ENCODE measurements at regions not wholly inside any gene's neighbourhood (a gene's known extent, or its start where the extent isn't known, plus 50 kb on each side); places are given as distances from the start of the nearest gene placed in this dataset.
"Not testable (repeated sequence)": the region's sequence is repeated elsewhere in the genome, so short reads cannot be mapped to it uniquely, and the experiment has no call there.

DNA sequence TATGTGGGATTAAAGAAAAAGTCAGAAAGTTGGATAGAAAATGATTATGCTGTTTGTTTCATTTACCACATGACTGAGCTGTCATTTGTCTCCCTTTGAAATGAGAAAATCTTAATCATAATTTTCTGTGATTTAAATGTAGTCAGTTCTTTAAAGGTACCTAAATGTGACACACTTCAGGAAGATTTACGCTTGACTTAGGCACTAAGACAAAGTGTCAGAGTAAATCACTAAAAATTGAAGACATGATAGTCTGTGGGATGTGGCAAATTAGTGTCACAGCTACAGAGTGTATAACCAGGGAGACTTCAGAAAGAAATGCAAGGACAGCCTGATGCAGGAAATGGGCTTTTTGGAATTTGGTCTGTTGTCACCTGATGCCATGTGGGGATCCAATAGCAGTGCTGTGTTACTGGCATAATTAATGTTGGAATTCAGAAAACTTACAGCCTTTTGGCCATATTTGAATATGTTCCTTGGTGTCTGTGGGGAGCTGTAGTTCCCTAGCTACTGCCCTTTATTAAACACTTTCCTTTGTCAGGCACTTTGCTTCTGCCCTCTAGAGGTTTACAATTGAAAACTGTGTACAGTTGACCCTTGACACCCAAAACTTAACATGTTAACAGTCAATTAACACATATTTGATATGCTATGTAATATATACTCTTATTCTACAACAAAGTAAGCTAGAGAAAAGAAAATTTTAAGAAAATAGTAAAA is 493.8 kb downstream of the UTRN start:
- H3K4me1 ChIP-seq (ENCODE audit: insufficient read depth, low read length): peaks cover 5% of the 10 kb centered on the region; the same call in 1 of the 2 replicates
- H3K27me3 ChIP-seq (ENCODE audit: insufficient read depth, low read length): no peaks in the 10 kb centered on the region
- no peak overlapping the region for H3K9ac ChIP-seq (ENCODE audit: low read depth, low read length)
- H3K27ac ChIP-seq (ENCODE audit: low read length): no peak overlapping the region
- no peak overlapping the region for H3K4me3 ChIP-seq (ENCODE audit: low read length)
- H3K9me3 ChIP-seq (ENCODE audit: insufficient read depth, low read depth, low read length): no peaks in the 10 kb centered on the region
- peaks cover 16% of the 10 kb centered on the region; the same call in 1 of the 2 replicates for H3K36me3 ChIP-seq (ENCODE audit: insufficient read depth, low read depth, low read length)

DNA sequence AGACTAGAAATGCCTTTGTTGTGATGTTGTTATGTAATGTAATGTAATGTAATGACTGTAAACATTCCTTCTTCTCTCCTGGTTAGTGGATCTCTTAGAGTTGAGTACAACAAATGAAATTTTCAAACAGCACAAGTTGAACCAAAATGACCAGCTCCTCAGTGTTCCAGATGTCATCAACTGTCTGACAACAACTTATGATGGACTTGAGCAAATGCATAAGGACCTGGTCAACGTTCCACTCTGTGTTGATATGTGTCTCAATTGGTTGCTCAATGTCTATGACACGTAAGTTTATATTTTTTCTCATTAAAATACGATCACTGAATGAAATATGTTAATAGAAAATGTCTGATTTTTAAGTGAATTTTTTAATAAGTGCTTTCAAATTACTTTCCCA is 496.7 kb downstream of the UTRN start:
- H3K36me3 ChIP-seq (ENCODE audit: insufficient read depth, low read depth, low read length): no peaks in the 10 kb centered on the region
- no peak overlapping the region for H3K27ac ChIP-seq (ENCODE audit: low read length)
- no peaks in the 10 kb centered on the region for H3K27me3 ChIP-seq (ENCODE audit: insufficient read depth, low read length)
- peaks cover 5% of the 10 kb centered on the region; the same call in 1 of the 2 replicates for H3K4me1 ChIP-seq (ENCODE audit: insufficient read depth, low read length)
- no peak overlapping the region for H3K9ac ChIP-seq (ENCODE audit: low read depth, low read length)
- no peak overlapping the region for H3K4me3 ChIP-seq (ENCODE audit: low read length)
- H3K9me3 ChIP-seq (ENCODE audit: insufficient read depth, low read depth, low read length): no peaks in the 10 kb centered on the region

DNA sequence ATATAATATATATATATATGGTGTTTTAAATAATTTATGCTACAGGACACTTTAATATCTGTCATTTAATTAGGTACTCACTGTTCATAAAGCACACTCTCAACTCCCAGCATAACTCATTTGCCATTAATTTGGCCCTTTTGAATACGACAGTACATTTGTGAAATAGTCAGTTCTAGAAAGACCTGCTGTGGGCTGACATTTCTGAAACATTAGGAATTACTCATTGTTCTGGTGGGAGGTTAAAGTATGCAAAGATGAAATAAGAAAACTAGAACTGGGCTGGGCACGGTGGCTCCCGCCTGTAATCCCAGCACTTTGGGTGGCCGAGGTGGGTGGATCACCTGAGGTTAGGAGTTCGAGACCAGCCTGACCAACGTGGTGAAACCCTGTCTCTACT is 497.5 kb downstream of the UTRN start:
- Histone ChIP-seq H3K27me3 (ENCODE audit: insufficient read depth, low read length) (no peaks in the 10 kb centered on the region), H3K9me3 (ENCODE audit: insufficient read depth, low read depth, low read length) (no peaks in the 10 kb centered on the region), H3K4me3 (ENCODE audit: low read length) (no peak overlapping the region), H3K36me3 (ENCODE audit: insufficient read depth, low read depth, low read length) (no peaks in the 10 kb centered on the region), H3K27ac (ENCODE audit: low read length) (no peak overlapping the region), H3K4me1 (ENCODE audit: insufficient read depth, low read length) (peaks cover 5% of the 10 kb centered on the region; the same call in 1 of the 2 replicates), H3K9ac (ENCODE audit: low read depth, low read length) (no peak overlapping the region)

DNA sequence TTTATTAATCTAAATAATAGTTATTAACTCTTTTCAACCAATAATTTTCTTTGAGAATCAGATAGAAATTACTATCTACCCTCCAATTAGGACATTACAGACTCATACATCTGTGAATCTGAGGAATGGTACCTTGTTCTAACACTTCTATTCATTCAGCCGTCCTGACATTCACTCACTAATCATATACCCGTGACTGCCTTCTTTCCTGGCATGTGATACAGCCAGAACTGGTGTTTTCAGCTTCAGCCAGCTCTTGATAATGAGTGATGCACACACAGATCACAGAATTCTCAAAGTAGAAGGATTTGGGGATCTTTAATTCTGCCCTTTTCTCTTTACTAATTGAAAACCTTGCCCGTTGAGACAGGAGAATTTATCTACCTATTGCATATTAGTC is 499.9 kb downstream of the UTRN start:
- Histone ChIP-seq H3K4me3 (ENCODE audit: low read length) (no peak overlapping the region), H3K9ac (ENCODE audit: low read depth, low read length) (no peak overlapping the region), H3K9me3 (ENCODE audit: insufficient read depth, low read depth, low read length) (no peaks in the 10 kb centered on the region), H3K27ac (ENCODE audit: low read length) (no peak overlapping the region), H3K36me3 (ENCODE audit: insufficient read depth, low read depth, low read length) (no peaks in the 10 kb centered on the region), H3K27me3 (ENCODE audit: insufficient read depth, low read length) (no peaks in the 10 kb centered on the region), H3K4me1 (ENCODE audit: insufficient read depth, low read length) (no peaks in the 10 kb centered on the region)

DNA sequence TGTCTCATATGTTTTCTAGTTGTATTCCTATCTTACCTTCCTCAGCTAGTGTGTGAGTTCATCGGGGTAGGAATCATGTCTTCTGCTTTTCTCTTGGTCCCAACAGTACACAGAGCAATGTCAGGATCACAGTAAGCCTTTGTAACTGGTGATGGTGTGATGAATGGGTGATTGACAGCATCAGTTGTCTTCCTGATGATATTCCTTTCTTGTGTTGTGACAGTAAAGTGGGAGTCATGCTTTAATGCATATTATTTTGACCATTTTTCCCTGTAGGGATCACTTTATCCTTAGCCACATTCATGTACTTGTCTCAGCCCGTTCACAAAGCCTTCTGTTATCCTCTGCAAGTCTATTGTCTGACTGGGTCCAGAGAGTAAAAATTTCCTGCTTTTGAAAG is 501.7 kb downstream of the UTRN start:
- no peak overlapping the region for H3K4me3 ChIP-seq (ENCODE audit: low read length)
- no peak overlapping the region for H3K27ac ChIP-seq (ENCODE audit: low read length)
- H3K4me1 ChIP-seq (ENCODE audit: insufficient read depth, low read length): no peaks in the 10 kb centered on the region
- H3K9me3 ChIP-seq (ENCODE audit: insufficient read depth, low read depth, low read length): no peaks in the 10 kb centered on the region
- no peak overlapping the region for H3K9ac ChIP-seq (ENCODE audit: low read depth, low read length)
- peaks cover 5% of the 10 kb centered on the region; the same call in 1 of the 2 replicates for H3K36me3 ChIP-seq (ENCODE audit: insufficient read depth, low read depth, low read length)
- H3K27me3 ChIP-seq (ENCODE audit: insufficient read depth, low read length): no peaks in the 10 kb centered on the region

DNA sequence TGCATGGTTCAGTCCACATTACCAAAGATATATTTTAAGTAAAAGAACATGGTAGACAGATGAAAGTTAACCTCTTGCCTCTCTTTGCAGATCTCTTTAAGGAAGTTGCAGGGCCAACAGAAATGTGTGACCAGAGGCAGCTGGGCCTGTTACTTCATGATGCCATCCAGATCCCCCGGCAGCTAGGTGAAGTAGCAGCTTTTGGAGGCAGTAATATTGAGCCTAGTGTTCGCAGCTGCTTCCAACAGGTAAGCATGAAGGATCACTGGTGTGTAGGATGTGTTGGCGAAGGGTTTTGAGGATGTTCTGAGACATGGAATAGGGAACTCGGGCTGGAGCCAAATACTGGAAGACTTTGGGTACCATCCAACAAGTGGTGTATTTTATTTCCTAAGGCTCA is 508.6 kb downstream of the UTRN start:
- Histone ChIP-seq H3K27ac (ENCODE audit: low read length) (no peak overlapping the region), H3K36me3 (ENCODE audit: insufficient read depth, low read depth, low read length) (peaks cover 15% of the 10 kb centered on the region), H3K9me3 (ENCODE audit: insufficient read depth, low read depth, low read length) (no peaks in the 10 kb centered on the region), H3K9ac (ENCODE audit: low read depth, low read length) (no peak overlapping the region), H3K27me3 (ENCODE audit: insufficient read depth, low read length) (no peaks in the 10 kb centered on the region), H3K4me1 (ENCODE audit: insufficient read depth, low read length) (no peaks in the 10 kb centered on the region), H3K4me3 (ENCODE audit: low read length) (no peak overlapping the region)

DNA sequence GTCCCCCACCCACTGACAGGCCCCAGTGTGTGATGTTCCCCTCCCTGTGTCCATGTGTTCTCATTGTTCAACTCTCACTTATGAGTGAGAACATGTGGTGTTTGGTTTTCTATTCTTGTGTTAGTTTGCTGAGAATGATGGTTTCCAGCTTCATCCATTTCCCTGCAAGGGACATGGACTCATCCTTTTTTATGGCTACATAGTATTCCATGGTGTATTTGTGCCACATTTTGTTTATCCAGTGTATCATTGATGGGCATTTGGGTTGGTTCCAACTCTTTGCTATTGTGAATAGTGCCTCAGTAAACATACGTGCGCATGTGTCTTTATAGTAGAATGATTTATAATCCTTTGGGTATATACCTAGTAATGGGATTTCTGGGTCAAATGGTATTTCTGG is 509.9 kb downstream of the UTRN start:
- not testable (repeated sequence) for H3K4me1 ChIP-seq (ENCODE audit: insufficient read depth, low read length); H3K9ac ChIP-seq (ENCODE audit: low read depth, low read length); H3K27ac ChIP-seq (ENCODE audit: low read length); H3K27me3 ChIP-seq (ENCODE audit: insufficient read depth, low read length); H3K9me3 ChIP-seq (ENCODE audit: insufficient read depth, low read depth, low read length); H3K4me3 ChIP-seq (ENCODE audit: low read length)
- peaks cover 17% of the 10 kb centered on the region for H3K36me3 ChIP-seq (ENCODE audit: insufficient read depth, low read depth, low read length)

DNA sequence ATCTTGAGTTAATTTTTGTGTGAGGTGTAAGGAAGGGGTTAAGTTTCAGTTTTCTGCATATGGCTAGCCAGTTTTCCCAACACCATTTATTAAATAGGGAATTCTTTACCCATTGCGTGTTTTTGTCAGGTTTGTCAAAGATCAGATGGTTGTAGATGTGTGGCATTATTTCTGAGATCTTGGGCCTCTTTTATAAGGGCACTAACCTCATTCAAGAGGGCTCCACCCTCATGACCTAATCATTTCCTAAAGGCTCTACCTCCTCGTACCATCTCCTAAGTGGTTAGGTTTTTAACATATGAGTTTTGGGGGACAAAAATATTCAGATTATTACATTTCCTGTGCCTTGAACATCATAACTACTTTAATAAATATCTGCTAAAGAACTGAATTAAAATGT is 510.9 kb downstream of the UTRN start:
- no peaks in the 10 kb centered on the region for H3K4me1 ChIP-seq (ENCODE audit: insufficient read depth, low read length)
- no peak overlapping the region for H3K9ac ChIP-seq (ENCODE audit: low read depth, low read length)
- peaks cover 13% of the 10 kb centered on the region for H3K36me3 ChIP-seq (ENCODE audit: insufficient read depth, low read depth, low read length)
- no peak overlapping the region for H3K4me3 ChIP-seq (ENCODE audit: low read length)
- H3K27ac ChIP-seq (ENCODE audit: low read length): no peak overlapping the region
- H3K27me3 ChIP-seq (ENCODE audit: insufficient read depth, low read length): no peaks in the 10 kb centered on the region
- H3K9me3 ChIP-seq (ENCODE audit: insufficient read depth, low read depth, low read length): no peaks in the 10 kb centered on the region

DNA sequence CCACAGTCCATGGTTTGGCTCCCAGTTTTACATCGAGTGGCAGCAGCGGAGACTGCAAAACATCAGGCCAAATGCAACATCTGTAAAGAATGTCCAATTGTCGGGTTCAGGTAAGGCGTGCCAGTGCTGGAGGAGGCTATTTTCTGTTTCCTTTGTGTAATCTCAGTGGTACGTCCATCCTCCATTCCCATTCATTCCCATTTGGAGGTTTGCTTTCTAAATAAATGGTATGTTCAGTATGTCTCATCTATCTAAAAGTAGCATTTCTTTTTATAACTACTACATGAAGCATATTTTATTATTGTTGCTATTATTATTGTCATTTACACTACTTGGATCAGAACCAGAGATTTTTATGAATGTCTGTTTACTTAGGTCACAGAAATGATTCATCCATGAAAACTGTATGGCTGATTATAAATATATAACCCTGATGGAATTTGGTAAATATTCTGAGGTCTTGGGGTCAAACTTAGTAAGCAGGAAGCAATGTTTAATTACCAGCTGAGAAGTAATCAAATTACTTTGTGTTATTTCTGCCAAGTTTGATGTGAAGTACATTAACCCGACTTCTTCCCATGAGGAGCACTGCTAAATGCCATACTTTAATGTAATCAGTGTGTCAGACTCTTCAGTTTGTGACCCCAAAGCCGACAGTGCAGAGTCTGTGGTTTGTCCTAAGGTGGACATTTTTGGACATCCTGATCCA is 512.9 kb downstream of the UTRN start:
- Histone ChIP-seq H3K27ac (ENCODE audit: low read length) (no peak overlapping the region), H3K4me1 (ENCODE audit: insufficient read depth, low read length) (no peaks in the 10 kb centered on the region)

DNA sequence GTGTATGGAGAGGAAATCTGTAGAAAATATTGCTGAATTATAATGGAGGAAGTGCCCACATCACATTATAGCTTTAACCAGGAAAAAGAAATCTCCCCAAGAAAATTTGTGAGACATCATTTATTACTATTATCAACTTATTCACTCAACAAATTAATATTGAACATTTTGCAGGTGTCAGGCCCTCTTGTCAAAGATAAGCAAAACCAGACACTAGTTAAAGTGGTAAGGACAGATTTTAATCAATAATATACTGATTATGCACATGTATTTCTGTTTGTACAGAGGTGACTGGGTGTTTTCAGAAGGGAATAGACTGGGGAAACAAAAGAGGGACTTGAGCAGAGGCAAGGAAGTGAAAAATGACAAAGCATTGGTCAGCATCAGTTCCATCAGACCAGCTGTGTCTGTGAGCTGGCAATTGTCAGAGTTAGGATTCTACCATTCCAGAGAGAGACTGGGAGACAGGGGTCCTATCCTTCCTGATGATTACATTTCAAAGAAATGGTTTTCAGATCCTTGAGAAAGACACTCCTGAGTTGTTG is 519.2 kb downstream of the UTRN start:
- H3K27ac ChIP-seq (ENCODE audit: low read length): no peak overlapping the region
- H3K4me3 ChIP-seq (ENCODE audit: low read length): no peak overlapping the region
- H3K9ac ChIP-seq (ENCODE audit: low read depth, low read length): no peak overlapping the region
- no peaks in the 10 kb centered on the region for H3K9me3 ChIP-seq (ENCODE audit: insufficient read depth, low read depth, low read length)
- H3K4me1 ChIP-seq (ENCODE audit: insufficient read depth, low read length): no peaks in the 10 kb centered on the region
- H3K27me3 ChIP-seq (ENCODE audit: insufficient read depth, low read length): no peaks in the 10 kb centered on the region
- H3K36me3 ChIP-seq (ENCODE audit: insufficient read depth, low read depth, low read length): no peaks in the 10 kb centered on the region

More for the DNA sequence above, 512.9 kb downstream of the UTRN start:
- Histone ChIP-seq H3K9me3 (ENCODE audit: insufficient read depth, low read depth, low read length) (no peaks in the 10 kb centered on the region), H3K9ac (ENCODE audit: low read depth, low read length) (no peak overlapping the region), H3K27me3 (ENCODE audit: insufficient read depth, low read length) (no peaks in the 10 kb centered on the region), H3K4me3 (ENCODE audit: low read length) (no peak overlapping the region), H3K36me3 (ENCODE audit: insufficient read depth, low read depth, low read length) (peaks cover 11% of the 10 kb centered on the region)

DNA sequence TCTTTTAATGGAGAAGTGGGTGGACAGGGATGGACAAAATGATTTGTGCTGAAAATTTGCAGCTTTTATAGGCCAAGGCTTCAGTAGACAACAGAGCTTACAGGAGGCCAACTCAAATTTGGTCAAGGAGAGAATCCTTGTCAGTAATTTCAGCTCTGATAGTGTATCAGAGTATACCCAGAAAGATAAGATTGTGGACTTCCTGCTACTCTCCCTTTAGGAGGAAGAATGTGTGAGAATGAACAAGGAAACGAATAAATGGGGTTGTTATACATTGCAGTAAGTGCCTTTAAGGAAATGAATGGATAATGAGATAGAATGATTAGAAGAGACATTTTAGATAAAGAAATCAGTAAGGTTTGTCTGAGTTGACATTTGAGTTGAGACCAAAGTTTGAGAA is 519.9 kb downstream of the UTRN start:
- Histone ChIP-seq H3K4me1 (ENCODE audit: insufficient read depth, low read length) (no peaks in the 10 kb centered on the region), H3K9me3 (ENCODE audit: insufficient read depth, low read depth, low read length) (no peaks in the 10 kb centered on the region), H3K36me3 (ENCODE audit: insufficient read depth, low read depth, low read length) (no peaks in the 10 kb centered on the region), H3K4me3 (ENCODE audit: low read length) (no peak overlapping the region), H3K27ac (ENCODE audit: low read length) (no peak overlapping the region), H3K9ac (ENCODE audit: low read depth, low read length) (no peak overlapping the region), H3K27me3 (ENCODE audit: insufficient read depth, low read length) (no peaks in the 10 kb centered on the region)

DNA sequence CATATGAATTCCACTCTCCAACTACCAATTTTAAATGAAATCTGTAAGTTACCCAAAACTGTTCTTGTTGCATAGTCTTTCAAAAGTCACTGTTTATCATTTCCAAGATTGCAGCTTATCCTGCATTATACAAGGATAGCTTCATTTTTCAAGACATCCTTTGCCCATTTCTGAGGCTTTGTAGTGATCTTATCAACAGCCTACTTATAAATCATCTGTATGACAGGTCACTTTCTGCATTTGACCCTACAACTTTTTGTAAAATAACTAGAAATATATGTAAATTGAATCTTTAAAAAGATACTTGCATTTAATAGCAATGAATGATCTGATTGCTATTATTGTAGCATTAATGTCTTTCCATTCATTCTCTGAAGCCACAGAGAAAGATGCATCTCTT is 521.1 kb downstream of the UTRN start:
- Histone ChIP-seq H3K9ac (ENCODE audit: low read depth, low read length) (no peak overlapping the region), H3K36me3 (ENCODE audit: insufficient read depth, low read depth, low read length) (no peaks in the 10 kb centered on the region)

More for the DNA sequence above, 521.1 kb downstream of the UTRN start:
- no peaks in the 10 kb centered on the region for H3K27me3 ChIP-seq (ENCODE audit: insufficient read depth, low read length)
- H3K9me3 ChIP-seq (ENCODE audit: insufficient read depth, low read depth, low read length): no peaks in the 10 kb centered on the region
- H3K27ac ChIP-seq (ENCODE audit: low read length): no peak overlapping the region
- no peaks in the 10 kb centered on the region for H3K4me1 ChIP-seq (ENCODE audit: insufficient read depth, low read length)
- no peak overlapping the region for H3K4me3 ChIP-seq (ENCODE audit: low read length)

Measured in iPS-20b (cell line).